Duodenal mucosa (tissue), 2 donors: ENCODE measurements at regions not wholly inside any gene's neighbourhood (a gene's known extent, or its start where the extent isn't known, plus 50 kb on each side); places are given as distances from the start of the nearest gene placed in this dataset.

Experiments
- H3K27ac ChIP-seq: one replicate; pipeline ENCODE4 v1.7.0; 2013; ENCODE audit warnings: low read depth, low read length
- H3K27me3 ChIP-seq, 2 donors: one replicate each; pipeline ENCODE4 v1.7.0; 2013; ENCODE audit warnings: low read length in 2 of 2, control low read depth in 1 of 2; ENCODE audit not compliant: insufficient read depth in 2 of 2, control insufficient read depth in 1 of 2
- H3K36me3 ChIP-seq, 2 donors: one replicate each; pipeline ENCODE4 v1.7.0; 2013; ENCODE audit warnings: low read length in 2 of 2, control low read depth in 1 of 2; ENCODE audit not compliant: insufficient read depth in 2 of 2, control insufficient read depth in 1 of 2
- H3K4me1 ChIP-seq, 2 donors: one replicate each; pipeline ENCODE4 v1.7.0; 2013; ENCODE audit warnings: low read length in 2 of 2, control low read depth in 1 of 2; ENCODE audit not compliant: insufficient read depth in 2 of 2, control insufficient read depth in 1 of 2
- H3K4me3 ChIP-seq, 2 donors: one replicate each; pipeline ENCODE4 v1.7.0; 2013; ENCODE audit warnings: low read length in 2 of 2, low read depth in 1 of 2
- H3K9ac ChIP-seq, 2 donors: one replicate each; pipeline ENCODE4 v1.7.0; 2013; ENCODE audit warnings: low read length in 2 of 2, low read depth in 1 of 2
- H3K9me3 ChIP-seq, 2 donors: one replicate each; pipeline ENCODE4 v1.7.0; 2013; ENCODE audit warnings: low read length in 2 of 2, control low read depth in 1 of 2; ENCODE audit not compliant: control insufficient read depth in 1 of 2

DNA sequence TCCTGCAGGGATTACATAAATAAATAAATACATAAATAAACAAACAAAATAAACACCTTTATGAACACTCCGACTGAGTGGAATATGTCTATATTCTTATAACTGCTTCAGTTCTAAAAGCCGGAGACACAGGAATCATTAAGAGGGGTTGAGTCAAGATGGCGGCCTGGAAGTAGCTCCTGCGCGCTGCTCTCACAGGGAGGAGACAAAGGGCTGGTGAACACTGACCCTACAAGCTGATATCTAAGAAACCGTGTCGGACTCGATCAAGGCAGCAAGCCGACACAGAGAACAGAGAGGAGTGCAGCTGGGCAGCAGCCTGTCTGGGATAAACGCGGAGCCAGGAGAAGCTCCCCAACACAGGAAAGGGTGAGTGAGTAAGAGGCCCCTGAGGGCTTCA lies 1098.6 kb upstream of the NCAM2 start:
- no peaks in the 10 kb centered on the region for H3K27me3 ChIP-seq
- no peaks in the 10 kb centered on the region for H3K36me3 ChIP-seq
- H3K4me1 ChIP-seq = no peaks in the 10 kb centered on the region
- no peak overlapping the region for H3K27ac ChIP-seq
- H3K4me3 ChIP-seq = no peak overlapping the region
- H3K9ac ChIP-seq = no peak overlapping the region
- peaks cover 0 to 3% of the 10 kb centered on the region in 2 donors for H3K9me3 ChIP-seq

DNA sequence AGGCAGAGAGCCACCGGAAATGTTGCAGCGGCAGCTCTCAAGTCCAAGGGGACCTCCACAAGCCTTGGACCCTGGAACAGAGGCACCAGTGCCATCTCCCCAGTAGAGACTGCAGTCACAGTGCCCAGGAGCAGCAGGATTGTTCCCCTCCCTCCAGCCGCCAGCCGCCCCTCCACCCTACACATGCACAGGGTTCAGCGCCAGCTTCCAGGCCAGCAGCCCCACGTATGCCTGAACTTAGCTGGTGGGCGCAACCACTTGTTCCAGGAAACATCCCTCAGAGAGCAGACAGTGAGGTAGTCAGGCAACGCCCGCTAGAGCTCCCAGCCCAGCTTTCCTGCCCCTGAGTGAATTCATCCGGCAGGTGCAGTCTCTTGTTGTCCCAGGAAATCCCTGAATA lies 1098.1 kb upstream of the NCAM2 start:
- no peak overlapping the region for H3K4me3 ChIP-seq
- H3K9ac ChIP-seq = no peak overlapping the region
- H3K27ac ChIP-seq = no peak overlapping the region
- H3K9me3 ChIP-seq = peaks cover 0 to 3% of the 10 kb centered on the region in 2 donors
- H3K4me1 ChIP-seq = no peaks in the 10 kb centered on the region
- no peaks in the 10 kb centered on the region for H3K27me3 ChIP-seq
- no peaks in the 10 kb centered on the region for H3K36me3 ChIP-seq

DNA sequence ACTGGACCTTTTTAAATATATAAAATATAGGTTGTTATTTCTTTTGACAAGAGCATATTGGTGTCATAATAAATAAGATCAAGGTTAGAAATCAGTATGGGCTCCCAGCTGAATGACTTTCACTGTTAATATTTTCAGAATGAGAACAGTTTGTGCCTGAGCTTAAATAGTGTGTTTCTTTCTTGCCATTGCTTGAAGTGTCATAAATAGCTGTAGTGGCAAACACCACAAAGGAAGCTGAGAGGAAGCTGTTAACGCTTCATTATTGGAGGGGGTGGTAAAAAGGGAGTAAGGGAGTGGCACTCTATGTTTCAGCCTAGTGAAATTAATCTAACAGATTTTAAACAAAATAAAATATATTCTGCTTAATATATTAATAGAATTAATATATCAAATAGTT lies 1089.8 kb upstream of the NCAM2 start:
- Histone ChIP-seq H3K36me3 (no peaks in the 10 kb centered on the region), H3K9ac (no peak overlapping the region), H3K4me3 (no peak overlapping the region), H3K4me1 (no peaks in the 10 kb centered on the region), H3K9me3 (no peaks in the 10 kb centered on the region), H3K27ac (no peak overlapping the region), H3K27me3 (no peaks in the 10 kb centered on the region)

DNA sequence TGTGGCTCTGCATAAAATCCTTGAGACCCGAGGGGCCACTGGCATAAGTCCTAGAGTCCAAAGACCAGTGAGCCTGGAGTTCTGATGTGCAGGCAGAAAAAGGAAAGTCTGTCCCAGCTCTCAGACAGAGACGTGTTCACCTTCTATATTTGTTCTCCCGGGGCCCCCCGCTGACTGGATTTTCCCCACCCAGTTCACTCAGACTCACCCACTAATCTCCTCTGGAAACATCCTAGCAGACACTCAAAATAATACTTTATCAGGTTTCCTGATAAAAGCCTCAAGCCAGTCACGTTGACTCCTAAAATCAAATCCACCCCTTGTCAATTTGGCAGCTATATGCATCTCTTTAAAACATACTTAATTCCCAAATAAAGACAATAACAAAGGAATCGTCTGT lies 1084.2 kb upstream of the NCAM2 start:
- H3K4me3 ChIP-seq = no peak overlapping the region
- H3K36me3 ChIP-seq = no peaks in the 10 kb centered on the region
- no peaks in the 10 kb centered on the region for H3K4me1 ChIP-seq
- H3K27me3 ChIP-seq = no peaks in the 10 kb centered on the region
- no peaks in the 10 kb centered on the region for H3K9me3 ChIP-seq
- no peak overlapping the region for H3K27ac ChIP-seq
- H3K9ac ChIP-seq = no peak overlapping the region

DNA sequence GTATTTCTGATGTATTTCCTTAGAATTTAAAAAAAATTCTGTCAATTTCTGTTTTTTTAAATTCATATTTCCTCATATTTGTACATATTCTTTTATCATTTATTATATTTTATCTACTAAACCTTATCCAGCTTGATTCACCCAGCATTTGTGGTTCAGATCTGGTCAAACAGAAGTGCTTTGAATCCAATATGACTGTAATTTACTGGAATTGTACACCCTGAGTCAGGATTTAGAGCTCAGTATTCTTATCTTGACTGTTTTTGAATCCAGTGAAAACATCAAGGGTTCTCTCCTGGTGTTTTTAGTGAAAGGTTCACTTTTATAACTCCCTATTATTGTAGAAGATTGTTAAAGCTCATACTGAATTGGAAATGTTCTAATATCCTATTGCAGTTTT lies 1077.0 kb upstream of the NCAM2 start:
- Histone ChIP-seq H3K4me1 (no peaks in the 10 kb centered on the region), H3K27ac (no peak overlapping the region), H3K9me3 (peaks cover 0 to 8% of the 10 kb centered on the region in 2 donors), H3K4me3 (no peak overlapping the region), H3K36me3 (no peaks in the 10 kb centered on the region), H3K27me3 (no peaks in the 10 kb centered on the region), H3K9ac (no peak overlapping the region)

DNA sequence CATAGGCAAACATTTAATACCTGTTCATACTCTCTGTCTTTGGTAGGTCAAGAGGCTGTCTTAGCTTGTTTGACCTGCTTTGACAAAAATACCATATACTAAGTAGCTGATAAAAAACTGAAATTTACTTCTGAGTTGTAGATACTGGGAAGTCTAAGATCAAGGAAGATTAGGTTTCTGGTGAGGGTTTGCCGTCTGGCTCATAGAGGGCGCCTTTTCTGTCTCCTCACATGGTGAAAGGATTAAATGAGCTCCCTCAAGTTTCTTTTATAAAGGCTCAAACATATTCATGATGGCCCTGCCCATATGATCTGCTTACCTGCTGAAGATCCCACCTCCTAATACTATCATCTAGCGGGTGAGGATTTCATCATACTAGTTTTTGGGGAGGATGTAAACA lies 1076.1 kb upstream of the NCAM2 start:
- Histone ChIP-seq H3K9ac (no peak overlapping the region), H3K4me3 (no peak overlapping the region), H3K9me3 (peaks cover 0 to 8% of the 10 kb centered on the region in 2 donors), H3K36me3 (no peaks in the 10 kb centered on the region), H3K4me1 (no peaks in the 10 kb centered on the region), H3K27ac (no peak overlapping the region), H3K27me3 (no peaks in the 10 kb centered on the region)

DNA sequence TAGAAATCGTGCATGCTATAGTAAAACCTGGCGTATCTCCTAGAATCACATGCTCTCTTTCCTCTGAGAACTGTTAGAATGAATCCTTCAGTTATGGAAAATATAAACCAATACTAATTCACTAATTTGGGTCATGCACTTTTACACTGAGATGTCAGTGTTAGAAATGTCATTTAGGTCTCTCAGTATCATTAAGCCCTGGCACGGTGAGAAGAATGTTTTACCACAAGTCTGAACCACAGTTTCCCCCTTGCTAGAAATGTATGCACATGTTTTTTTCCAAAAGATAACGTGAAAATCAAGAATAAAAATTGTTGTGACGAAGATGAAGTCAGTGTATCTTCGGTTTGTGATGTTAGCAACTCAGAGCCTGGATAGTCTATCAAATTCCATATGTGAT lies 1062.7 kb upstream of the NCAM2 start:
- Histone ChIP-seq H3K4me3 (no peak overlapping the region), H3K9me3 (peaks cover 0 to 5% of the 10 kb centered on the region in 2 donors), H3K27ac (no peak overlapping the region), H3K9ac (no peak overlapping the region), H3K36me3 (no peaks in the 10 kb centered on the region), H3K4me1 (no peaks in the 10 kb centered on the region), H3K27me3 (no peaks in the 10 kb centered on the region)

DNA sequence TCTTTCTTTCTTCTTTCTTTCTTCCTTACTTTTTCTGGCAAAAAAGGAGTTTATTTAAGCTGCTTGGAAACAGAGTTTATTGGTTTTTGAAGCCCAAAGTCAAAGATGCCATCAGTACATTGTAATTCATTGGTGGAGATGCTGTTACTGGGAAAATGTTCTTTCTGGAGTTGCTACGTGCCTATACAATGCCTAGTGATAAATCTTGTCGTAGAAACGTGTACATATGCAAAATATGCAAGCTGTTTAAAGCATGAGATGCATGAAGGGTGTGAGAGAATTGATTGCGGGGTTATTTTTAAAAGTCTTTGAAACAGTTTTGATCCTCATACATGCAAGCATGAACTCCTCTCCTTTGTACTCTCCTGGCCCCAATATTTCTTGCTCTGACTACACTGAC lies 1060.6 kb upstream of the NCAM2 start:
- H3K4me3 ChIP-seq = no peak overlapping the region
- no peaks in the 10 kb centered on the region for H3K27me3 ChIP-seq
- no peak overlapping the region for H3K27ac ChIP-seq
- no peak overlapping the region for H3K9ac ChIP-seq
- H3K9me3 ChIP-seq = peaks cover 0 to 5% of the 10 kb centered on the region in 2 donors
- no peaks in the 10 kb centered on the region for H3K4me1 ChIP-seq
- H3K36me3 ChIP-seq = no peaks in the 10 kb centered on the region

DNA sequence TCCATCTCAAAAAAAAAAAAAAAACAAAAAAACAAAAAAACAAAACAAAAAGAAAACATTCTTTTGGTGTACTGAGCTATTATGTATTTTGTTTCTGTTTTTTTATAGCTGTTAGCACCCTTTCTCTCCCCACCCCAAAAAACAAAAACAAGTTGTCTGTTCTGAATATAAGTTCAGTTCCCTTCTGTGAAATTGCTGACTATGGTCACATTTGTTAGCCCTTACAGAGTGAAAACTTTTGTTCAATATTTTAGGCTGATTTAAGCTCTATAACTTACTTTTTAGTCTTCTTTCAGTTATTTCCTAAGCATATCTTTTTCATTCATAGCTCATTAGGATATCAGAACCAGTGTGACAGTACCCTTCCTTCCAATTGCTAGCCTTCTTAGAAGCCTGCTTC lies 1056.6 kb upstream of the NCAM2 start:
- Histone ChIP-seq H3K27me3 (no peaks in the 10 kb centered on the region), H3K27ac (no peak overlapping the region), H3K4me1 (no peaks in the 10 kb centered on the region), H3K9me3 (peaks cover 0 to 10% of the 10 kb centered on the region in 2 donors), H3K4me3 (no peak overlapping the region), H3K9ac (no peak overlapping the region), H3K36me3 (no peaks in the 10 kb centered on the region)

DNA sequence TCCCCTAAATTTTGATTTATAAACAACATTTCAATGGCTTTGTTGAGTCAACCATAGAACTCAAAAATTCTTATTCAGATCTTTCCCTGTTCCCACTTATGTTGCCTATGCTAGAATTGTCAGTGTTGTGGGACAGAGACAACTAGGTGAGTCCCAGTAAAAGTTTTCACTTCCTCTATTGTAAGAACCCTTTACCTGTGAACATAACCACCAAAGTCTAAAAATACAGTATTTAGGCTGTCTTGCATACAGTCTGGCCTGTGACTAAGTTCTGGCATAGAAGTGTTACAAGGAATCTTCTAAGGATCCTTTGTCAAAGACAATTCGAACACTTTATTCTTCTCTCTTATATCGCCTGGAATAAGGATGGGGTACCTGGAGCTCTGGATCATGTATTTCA lies 1047.9 kb upstream of the NCAM2 start:
- H3K4me3 ChIP-seq = no peak overlapping the region
- no peaks in the 10 kb centered on the region for H3K36me3 ChIP-seq
- no peak overlapping the region for H3K27ac ChIP-seq
- peaks cover 0 to 5% of the 10 kb centered on the region in 2 donors for H3K9me3 ChIP-seq
- no peak overlapping the region for H3K9ac ChIP-seq
- no peaks in the 10 kb centered on the region for H3K4me1 ChIP-seq
- H3K27me3 ChIP-seq = no peaks in the 10 kb centered on the region

DNA sequence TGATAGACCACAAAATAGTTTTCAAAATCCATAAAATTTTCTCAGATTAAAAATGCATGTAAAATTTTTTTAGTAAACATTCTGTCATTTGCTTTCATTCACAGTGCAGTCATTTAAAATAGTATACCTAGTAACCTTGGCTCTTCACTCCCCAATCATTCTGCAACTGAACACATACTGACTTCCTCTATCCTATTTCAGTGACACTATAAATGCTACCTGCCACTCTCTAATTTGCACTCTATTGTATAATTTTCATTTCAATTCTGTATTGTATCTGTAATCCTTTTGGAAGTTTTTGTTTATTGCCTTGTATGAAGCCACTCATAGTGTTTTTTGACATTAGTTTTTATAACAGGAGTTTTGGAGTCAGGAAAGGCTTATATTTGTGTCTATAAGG lies 1029.1 kb upstream of the NCAM2 start:
- Histone ChIP-seq H3K36me3 (no peaks in the 10 kb centered on the region), H3K27ac (no peak overlapping the region), H3K27me3 (no peaks in the 10 kb centered on the region), H3K4me3 (no peak overlapping the region), H3K9me3 (peaks cover 2 to 12% of the 10 kb centered on the region in 2 donors), H3K9ac (no peak overlapping the region), H3K4me1 (no peaks in the 10 kb centered on the region)
